ENCODE measurements at regions not wholly inside any gene's neighbourhood (a gene's known extent, or its start where the extent isn't known, plus 50 kb on each side); places are given as distances from the start of the nearest gene placed in this dataset.
"Not testable (repeated sequence)": the region's sequence is repeated elsewhere in the genome, so short reads cannot be mapped to it uniquely, and the experiment has no call there.

DNA sequence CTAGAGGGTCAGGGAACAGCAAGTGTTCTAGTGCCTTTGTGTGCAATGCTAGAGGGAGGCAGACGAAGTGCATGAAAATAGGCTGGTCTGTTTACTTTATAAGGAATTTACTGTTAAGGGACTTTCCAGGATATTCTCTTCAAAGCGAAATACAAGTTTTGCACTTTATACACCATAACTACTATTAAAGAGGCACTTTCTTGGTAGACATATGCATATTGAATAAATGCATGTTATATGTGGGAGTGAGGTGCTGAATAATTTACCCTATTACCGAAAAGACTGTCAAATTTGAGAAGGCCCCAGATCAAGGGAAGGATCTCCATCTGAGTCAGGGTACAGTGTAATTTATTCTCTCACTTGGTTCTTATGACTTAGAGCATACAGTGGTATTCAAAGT lies 310.5 kb downstream of the S1PR1 start:
- no peak for DNase-seq

DNA sequence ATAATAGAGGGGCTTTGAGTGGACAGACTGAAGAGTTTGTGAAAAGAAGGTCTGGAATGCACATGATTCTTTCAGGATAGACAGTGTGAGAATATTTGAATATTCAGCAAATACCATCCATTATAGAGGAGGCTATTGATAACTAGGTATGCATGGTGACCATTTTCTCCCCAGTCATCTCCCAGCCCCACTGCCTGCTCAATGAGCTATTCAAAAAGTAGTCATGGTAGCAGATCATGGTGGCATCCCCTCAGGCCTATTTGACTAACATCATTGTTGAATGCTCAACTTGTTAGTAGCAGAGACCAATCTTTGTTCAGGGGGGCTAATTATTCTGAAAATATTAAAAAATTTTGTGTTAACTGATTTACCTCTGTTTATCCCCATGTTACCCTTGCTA lies 311.6 kb downstream of the S1PR1 start:
- DNase-seq, result no peak

DNA sequence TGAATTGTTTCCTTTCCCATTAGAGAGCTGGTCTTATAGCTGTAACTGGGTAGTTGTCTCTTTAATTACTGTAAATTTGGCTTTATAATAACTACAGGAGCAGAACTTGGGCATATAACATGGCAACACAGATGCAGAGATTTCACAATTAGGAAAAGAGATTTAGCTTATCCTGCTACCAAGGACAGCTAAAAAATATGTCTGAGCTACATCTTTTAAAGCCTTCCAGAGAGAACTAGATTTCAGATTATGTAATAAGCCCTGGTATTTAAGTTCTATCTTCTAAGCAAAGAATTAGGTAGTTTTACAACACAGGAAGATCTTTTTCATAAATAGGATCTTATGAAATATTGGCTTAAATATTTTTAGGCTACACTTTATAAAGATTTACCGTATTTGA lies 313.8 kb downstream of the S1PR1 start:
- no peak for DNase-seq

DNA sequence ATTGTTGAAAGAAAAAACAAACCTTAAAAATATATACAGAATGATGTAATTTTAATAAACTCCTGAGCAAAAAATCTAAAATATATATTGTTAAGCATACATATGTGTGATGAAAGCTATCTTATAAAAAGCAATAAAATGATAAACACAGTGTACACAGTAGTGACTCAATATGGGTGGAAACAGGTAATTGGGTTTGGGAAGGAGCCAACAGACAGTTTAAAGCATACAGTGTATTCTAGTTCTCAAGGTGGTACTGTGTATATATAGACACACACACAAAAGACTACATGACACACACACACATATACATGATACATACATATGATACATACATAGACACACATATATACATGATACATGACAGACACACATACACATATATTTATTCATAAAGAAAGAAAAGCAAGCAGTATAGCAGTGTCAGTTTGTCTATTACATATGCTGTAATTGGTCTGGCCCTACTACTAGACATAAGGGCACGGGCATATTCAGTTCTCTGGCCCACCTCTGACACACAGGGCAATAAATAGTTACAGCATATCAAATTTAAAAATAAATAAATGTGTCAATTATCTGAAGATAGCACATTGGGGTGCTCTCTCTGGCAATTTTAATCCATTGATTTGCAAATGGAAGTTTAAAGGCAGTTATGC lies 330.2 kb downstream of the S1PR1 start:
- no peak for DNase-seq

DNA sequence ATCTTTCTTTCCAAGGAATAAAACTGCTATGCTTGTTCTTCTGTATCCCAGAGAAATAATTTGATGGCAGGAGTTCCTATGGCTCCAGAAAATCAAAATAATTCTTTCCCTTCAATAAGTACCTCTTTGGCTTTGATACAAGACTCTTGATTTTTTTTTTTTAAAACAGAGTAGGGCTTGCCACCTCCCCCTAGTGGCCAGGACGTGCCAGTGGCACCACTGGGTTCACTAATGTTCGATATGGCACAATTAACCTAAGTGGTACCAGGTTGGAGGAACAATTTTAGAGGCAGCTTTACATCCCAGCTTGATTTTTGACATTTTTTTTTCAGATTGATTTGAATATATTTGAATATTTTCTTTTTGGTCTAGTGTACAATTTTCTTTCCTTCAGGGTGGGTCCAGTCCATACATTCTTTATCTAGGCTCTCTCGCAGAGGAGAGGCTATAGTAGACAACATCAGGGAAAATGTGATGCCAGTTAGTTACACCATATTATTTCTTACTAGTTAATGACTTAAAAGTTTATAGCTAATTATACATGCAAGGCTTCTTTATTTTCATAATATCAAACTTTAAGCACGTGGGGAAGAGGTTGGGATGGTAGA lies 330.9 kb downstream of the S1PR1 start:
- DNase-seq, result peak in 4 of 56 donors; percentile 1 to 10 (median 1)

DNA sequence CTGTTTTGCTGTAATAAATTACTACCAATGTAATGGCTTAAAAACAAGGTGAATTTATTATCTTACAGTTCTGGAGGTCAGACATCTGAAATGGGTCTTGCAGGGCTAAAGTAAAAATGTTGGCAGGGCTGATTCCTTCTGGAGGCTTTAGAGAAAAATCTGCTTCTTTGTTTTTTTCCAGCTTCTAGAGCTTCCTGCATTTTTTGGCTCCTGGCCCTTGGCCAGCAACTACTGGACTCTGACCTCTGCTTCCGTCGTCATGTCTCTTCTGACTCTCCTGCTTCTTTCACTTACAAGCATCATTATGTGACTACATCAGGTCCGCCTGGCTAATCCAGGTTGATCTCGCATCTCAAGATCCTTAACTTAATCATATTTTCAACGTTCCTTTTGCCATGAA lies 350.9 kb downstream of the S1PR1 start:
- DNase-seq, result no peak

DNA sequence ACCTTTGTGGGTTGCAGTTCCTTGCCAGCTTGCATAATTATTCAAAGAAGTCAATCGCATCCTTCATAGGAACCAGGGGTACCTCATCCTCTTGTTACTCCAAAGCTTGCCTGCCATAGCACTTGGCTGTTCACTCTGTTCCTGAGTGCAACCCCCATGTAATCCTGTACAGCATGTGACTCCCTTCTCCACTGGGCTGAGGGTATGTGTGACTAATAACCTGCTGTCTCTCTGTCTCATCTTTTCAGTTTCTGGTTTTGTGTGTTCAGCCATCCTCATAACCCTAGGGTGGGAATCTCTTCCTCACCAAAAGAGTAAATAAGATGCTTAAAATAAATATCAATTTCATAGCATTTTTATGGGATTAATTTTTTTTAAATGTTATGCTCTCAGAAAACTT lies 351.9 kb downstream of the S1PR1 start:
- no peak for DNase-seq

DNA sequence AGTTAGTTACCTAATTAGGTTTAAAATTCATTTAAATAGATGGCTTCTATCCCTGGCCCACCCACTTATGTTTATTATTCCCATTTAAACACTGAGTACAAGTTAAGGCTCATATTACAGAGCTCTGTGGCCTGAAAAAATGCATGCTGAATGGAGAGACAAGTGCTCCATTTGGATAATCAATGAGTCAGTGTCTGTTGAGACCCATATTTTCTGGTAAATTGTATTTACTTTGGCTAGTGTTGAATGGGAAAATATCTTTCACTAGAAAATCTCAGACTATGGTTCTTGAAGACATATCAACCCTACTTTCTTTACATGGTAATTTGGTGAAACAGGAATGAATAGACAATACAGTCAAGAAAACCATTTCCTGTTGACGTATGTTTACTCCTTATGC lies 356.0 kb downstream of the S1PR1 start:
- DNase-seq, result no peak

DNA sequence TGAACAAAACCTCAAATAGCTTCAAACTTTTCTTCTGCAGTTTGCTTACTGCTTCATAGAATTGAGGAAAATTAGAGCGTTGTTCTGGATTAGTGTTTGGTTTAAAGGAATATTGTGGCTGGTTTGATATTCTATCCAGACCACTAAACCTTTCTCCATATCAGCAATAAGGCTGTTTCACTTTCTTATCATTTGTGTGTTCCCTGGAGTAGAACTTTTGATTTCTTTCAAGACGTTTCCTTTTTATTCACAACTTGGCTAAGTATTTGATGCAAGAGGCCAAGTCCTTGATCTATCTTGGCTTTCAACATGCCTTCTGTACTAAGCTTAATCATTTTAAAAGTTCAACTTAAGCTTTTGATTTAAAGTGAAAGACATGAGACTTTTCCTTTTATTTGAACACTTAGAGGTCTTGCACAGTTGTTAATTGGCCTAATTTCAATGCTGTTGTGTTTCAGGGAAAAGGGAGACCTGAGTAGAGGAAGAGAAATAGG lies 359.1 kb downstream of the S1PR1 start:
- no peak for DNase-seq

DNA sequence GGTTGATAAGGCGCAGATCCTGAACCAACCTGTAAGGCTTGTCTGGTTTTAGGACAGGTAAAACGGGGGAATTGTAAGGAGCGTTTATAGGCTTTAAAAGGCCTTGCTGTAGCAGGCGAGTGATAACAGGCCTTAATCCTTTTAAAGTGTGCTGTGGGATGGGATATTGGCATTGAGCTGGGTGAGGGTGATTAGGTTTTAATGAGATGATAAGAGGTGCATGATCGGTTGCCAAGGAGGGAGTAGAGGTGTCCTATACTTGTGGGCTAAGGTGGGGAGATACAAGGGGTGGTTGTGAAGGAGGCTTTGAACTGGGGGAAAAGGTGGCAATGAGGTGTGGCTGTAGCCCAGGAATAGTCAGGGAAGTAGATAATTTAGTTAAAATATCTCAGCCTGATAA lies 363.8 kb downstream of the S1PR1 start:
- not testable (repeated sequence) for DNase-seq

DNA sequence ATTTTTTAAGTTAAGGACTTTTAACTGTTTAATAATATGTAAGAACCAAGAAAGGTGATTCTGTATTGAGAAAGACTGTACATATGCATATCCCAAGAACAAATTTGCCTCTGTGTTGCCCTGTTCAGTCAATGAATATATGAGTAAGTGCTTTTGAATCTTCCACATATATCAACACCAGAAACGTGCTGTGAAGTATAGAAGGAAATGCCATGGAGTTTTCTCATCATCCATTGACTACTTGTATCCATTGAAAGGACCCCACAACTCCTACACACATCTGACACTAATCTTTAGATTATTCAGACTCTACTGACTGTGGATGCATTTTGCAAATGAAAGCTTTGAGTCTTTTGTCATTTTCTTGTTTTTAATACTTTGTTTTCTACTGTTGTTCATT lies 366.9 kb downstream of the S1PR1 start:
- DNase-seq, result no peak

DNA sequence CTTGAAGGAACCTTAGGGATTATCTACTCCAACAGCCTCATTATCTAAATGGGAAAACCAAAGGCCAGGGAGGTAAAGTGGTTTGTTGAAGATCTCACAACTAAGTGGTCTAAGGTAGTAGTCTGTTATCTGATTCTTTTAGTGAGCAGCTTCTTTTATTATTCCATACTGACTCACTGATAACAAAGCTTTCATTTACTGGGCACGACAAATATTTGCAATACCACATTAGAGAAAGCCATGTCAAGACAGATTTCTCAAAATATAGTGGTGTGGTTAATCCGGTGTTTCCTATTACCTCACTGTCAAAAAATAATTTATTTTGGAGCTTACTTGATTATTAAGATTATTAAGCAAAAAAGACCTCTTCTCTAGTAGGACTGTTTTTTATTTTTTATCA lies 369.1 kb downstream of the S1PR1 start:
- no peak for DNase-seq

DNA sequence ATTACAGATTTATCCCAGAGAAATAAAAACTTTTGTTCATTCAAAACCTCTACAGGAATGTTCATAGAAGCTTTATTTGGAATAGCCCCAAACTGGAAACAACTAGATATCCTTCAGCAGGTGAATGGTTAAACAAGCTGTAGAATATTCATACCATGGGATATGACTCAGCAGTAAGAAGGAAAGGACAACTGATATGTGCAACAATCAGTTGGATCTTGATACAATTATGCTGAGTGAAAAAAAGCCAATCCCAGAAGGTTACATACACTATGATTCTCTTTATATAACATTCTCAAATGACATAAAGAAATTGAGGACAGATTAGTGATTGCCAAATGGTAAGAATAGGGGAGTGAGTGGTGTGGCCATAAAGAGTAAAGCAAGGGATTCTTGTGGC lies 376.7 kb downstream of the S1PR1 start:
- no peak for DNase-seq

DNA sequence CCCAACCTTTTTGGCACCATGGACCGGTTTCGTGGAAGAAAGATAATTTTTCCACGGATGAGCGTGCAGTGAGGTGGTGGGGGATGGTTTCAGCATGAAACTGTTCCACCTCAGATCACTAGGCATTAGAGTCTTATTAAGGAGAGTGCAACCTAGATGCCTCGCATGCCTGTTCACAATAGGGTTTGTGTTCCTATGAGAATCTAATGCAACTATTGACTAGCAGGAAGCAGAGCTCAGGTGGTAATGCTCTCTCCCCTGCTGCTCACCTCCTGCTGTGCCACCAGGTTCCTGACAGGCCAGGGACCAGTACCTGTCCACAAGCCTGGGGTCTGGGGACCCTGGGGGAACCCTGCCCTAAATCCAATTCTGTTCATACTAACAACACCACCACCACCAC lies 377.8 kb downstream of the OLFM3 start:
- DNase-seq, result no peak

DNA sequence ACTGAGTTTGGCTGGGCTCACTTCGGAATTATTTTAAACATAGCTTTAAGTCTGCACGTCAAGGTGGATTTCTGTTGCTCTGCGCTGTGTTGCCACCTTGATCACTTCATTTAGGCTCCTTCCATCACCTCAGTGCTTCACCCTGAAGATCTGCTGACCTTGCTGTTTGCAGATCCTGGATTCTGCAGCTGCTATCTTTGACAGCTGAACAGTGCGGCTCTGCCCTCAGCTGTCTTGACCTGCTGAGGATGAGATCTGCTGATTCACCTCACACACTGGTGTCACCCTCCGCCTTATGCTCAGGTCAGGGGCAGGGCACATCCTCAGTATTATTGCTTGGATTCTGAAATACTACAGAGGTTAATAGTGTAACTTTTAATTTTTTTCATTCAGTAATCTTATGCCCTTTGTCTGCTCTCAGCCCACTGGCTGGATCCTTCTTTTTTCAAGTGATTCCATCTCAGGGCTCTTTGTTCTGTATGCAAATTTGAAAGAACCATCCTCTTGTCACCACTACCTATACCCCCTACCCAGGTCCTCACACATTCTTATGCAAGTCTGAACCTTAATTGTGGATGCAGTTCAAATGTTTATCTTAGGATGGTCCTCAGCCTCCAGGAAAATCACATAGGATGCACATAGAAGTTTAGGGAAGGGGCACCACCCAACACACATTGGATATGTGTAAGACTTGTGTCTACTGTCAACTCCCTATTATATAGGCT lies 364.0 kb downstream of the OLFM3 start:
- peak in 1 of 56 donors; percentile 2 for DNase-seq

DNA sequence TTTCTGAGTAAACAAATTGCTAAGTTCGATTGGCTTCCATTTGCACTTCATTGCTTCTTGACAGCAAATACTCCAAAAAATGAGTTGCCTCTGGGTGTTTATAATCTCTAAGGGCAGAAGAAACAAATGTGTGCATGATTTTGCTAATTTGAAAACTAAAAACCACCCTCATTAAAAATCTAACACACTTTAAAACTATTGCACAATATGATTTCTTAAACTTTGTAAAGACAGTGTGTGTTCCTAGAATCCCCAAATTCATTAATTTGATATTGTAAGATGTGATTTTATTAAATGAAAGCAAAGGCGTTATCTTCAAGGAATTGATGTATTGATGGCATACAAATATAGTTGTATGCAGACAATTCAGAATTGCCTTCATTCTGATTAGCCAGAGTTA lies 350.9 kb downstream of the OLFM3 start:
- no peak for DNase-seq

DNA sequence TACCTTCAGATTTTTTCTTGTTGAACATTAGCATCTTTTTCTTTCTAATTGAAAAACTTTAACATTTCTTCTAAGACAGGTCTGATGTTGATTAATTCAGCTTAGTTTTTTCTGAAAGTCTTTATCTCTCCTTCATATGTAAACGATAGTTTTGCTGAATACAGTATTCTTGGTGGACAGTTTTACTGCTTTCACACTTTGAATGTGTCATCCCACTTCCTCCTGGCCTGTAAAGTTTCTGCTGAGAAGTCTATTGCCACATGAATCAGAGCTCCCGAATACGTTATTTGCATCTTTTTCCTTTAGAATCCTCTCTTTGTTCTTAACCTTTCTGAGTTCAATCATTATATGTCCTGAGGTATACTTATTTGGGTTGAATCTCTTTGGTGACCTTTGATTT lies 344.2 kb downstream of the OLFM3 start:
- DNase-seq, result no peak

DNA sequence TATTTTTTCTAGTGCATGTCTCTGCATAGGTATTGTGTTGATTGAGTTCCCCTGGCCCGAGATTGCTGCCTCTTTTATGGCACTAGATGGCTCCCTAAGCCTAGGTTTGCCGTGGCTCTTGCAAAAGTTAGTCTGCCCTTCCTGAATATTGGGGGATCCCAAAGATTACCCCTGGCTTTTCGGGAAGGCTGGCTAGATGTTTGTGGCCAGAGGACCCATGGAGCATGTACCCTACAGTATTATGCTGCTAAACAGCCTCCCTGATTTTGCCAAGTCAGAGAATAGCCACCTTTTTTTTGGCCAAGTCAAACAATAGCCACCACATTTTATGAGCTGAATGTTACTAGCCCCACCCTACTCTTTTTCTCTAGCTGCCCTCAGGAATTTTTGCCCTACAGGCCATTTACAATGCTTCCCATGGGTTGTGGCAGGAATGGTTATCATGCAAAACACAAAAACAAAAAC lies 343.2 kb downstream of the OLFM3 start:
- DNase-seq, result no peak

DNA sequence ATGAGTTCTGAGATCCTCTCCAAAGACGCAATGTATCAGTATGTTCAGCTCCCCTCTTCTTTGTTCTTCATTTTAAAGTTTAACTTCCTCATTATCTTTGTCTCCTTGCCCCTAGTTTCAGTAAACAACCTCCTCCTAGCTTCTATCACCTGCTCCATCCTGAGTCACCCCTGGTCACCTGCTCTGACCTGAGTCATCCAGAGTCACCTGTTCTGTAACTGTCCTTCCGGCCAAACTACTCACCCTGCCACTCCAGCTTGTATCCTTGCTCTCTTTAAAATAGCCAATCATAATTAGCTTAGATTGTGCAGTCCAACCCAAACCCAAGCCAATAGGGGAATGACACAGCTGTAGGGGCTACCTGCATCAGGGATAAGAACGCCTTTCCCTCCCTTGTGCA lies 332.0 kb downstream of the OLFM3 start:
- no peak for DNase-seq

DNA sequence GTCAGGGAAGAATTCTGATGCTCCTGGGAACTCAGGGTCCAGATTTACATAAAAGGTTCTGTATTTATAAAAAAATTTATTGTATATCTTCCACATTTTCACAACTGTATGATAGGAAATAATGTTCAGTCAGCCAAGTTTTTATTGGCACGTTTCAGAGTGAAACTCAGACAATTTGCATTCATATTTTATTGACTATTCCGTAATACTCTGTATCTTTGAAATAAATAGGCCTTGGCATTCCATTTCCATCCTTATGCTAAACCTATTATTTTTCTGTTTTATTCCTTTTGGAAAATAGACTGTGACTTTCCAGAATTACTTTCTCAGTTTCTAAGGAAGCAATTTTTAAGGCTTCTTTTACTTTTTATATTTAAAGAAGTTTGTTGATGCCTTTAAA lies 329.0 kb downstream of the OLFM3 start:
- no peak for DNase-seq

DNA sequence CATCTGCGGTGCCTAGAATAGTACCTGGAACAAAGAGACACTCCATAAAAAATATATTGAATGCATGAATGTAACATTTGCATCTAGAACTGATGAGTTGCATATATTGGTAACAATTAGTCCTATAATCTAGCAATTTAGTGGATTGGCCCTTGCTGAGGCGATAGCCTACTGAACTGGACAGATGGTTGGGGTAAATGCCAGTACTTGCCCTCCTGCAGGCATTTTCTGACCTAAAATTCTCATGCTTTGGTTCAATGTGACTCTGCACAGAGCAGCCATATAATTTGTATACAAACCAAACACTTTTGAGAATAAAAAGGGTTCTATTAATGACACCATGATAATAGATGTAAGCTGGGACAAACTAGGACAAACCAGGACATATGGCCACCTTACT lies 313.6 kb downstream of the OLFM3 start:
- DNase-seq, result no peak

DNA sequence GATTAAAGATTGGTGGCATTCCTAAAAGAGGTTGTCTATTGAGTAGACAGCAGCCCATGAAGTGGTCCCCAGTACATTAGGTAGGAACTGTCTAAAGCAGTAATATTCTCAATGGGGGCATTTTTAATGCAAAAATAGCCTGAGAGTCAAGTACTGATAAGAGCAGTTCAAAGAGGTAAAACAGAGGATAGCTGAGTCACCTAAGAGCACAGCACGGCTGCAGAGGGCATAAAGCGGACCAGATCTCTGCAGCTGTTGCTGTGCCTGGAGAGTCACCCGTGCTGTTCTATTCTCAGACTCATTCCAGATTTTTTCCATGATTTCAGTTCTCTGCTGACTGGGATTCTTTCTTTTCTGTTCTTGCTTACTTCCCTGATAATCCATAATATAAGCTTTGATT lies 313.2 kb downstream of the OLFM3 start:
- DNase-seq, result no peak

DNA sequence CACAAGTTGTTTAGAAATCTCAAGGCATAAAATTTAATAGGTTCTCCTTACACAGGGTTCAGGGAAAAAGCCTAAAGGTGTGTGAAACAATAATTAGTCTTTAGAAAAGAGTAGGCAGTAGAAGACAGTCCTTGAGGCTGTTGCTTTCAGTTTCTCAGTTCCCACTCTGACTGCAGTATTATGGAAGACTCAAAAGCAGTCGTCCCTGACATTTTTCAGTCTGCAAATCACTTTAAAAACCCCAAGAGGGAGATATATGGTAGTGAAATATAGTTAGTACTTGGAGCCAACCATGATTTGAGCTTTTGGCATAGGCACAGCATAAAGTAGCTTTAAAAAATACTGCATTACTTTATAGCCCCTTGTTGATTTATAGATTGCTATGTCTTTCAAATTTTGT lies 299.7 kb downstream of the OLFM3 start:
- no peak for DNase-seq
